Inferior parietal cortex (tissue), 1 donor: ENCODE measurements at regions not wholly inside any gene's neighbourhood (a gene's known extent, or its start where the extent isn't known, plus 50 kb on each side); places are given as distances from the start of the nearest gene placed in this dataset.
"Not testable (repeated sequence)": the region's sequence is repeated elsewhere in the genome, so short reads cannot be mapped to it uniquely, and the experiment has no call there.

Experiments used
- DNase-seq: peaks from one replicate; pipeline ENCODE4 v3.0.0-alpha.2; 2016; ENCODE audit errors: extremely low spot score

DNA sequence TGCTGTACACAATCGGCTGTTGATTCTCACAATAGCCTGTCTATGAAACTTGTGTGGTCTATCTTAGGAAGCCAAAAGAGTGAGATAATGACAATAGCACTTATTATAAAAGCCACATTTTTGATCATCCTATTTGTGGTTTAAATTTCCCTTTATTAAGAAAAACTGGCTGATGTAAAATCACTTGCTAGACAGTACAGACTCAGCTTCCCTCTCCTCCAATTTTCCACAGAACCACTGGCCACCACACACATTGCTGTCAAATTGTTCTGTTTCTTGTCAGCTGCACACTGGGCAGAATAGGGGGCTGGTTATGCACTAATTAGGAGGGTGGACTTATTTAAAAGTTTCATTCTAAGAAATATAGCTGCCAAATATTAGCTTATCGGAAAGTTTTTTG, 425.9 kb downstream of the EPHA3 start:
- no peak for DNase-seq

DNA sequence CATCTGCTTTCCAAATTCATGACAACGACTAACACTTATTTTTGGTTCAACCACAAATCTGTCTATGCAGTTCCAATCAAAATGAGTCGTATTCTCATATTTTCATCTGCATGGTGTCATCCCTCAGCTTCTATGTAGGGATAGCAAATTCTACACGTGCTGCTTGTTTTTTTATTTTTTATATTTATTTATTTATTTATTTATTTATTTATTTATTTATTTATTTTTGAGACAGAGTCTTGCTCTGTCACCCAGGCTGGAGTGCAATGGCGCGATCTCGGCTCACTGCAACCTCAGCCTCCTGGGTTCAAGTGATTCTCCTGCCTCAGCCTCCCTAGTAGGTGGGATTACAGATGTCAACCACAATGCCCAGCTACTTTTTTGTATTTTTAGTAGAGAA, 447.2 kb downstream of the EPHA3 start:
- not testable (repeated sequence) for DNase-seq

DNA sequence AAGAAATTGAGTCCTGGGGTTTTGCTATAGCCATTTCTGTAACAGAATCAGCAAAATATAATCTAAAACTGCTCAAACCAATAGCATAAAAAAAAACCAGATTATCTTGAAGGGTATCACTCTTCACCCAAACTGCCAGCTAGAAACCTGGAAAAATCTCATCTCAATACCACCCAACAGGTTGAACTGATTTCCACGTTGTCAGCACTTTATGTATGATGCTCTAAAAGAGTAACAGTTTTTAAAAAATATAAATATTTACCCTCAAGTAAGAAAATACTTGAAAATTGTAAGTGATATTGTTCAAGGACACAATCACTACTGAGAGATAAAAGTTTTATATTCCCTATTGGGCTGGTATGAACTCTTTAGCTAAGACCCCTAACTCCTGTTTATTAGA, 451.3 kb downstream of the EPHA3 start:
- no peak for DNase-seq

DNA sequence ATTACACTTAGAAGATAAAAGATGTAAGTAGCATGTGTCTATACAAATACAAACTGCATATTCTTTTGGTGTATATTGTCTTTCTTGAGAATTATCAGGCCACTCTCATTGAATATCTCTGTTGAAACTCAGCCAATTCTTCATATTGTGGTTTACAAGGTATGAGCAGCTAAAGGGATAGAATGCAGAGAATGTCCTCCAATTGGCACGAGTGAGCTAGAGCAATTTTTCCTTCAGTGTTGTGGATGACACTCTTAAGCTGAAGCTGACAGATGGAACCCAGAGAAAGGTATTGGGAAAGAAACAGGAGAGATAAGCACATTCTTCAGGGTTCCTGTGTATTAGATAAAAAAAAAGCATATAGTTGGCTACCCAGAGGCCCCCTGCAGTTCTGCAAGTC, 453.1 kb downstream of the EPHA3 start:
- DNase-seq: no peak

DNA sequence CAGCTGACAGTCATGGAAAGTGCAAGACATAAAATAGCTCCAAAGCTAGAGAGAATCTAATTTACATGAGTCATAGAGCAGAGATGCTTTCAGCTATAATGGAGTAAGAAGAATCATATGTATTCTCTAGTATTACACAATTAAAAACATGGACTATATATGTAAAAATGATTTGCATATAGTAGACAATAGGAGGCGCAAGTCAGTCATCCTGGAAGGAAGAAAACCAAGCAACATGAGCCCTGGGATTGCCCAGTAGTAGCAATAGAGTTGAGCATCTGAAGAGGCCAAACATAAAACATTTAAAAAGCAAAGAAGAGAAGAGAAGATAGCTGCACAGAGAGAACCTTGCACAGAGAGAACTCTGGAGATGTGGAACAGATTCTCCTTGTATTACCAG, 455.0 kb downstream of the EPHA3 start:
- DNase-seq: no peak

DNA sequence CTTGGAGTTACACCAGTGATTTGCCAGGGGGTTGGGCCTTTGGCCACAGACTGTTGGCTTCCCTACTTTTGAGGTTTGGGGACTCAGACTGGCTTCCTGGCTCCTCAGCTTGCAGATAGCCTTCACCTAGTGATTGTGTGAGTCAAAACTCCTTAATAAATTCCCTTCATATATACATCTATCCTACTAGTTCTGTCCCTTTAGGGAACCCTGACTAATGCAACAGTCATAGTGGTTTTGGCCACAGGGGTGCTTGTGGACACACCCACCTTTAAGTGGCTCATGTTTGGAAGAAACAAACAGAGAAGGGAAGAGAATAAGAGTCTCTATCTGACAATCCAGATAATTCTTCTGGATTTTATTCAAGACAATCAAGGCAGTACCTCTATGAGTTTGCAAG, 457.7 kb downstream of the EPHA3 start:
- DNase-seq: no peak

DNA sequence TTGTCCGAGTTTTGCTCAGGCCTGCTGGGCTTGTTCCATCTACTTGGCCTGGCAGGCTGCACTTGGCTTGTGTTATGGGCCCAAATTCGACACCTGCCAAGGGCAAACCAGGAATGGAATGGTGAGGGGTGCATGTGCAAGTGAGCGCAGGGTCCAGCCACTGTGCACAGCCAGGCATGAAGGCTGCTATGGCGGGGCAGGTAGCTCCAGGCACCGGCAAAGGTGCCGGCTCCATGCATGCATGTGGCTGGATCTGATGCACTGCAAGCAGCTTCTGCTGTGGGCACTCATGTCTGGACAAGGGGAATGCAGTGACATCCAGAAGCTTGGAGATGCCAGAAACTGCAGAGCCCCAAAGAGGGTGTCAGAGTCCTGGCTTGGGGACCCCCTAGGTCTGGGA, 463.0 kb downstream of the EPHA3 start:
- no peak for DNase-seq

DNA sequence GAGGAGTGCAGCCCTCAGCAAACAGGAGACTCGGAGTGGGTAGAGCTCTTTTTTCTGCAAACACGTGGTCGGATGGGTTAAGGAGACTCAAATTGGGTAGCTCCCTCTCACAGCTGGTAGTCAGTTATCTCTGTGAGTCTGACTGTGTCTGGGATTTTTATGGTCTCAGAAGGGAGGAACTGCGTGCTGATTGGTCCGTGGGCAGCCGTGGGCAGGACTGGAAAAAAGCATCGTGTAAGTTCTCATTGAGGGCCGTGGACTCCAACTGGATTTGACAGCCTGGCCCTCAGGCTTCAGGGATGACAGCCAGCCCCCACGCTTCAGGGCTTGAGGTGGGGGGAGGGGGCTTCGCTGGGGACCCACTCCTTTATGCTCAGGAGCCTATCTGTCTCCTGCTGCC, 463.9 kb downstream of the EPHA3 start:
- no peak for DNase-seq

DNA sequence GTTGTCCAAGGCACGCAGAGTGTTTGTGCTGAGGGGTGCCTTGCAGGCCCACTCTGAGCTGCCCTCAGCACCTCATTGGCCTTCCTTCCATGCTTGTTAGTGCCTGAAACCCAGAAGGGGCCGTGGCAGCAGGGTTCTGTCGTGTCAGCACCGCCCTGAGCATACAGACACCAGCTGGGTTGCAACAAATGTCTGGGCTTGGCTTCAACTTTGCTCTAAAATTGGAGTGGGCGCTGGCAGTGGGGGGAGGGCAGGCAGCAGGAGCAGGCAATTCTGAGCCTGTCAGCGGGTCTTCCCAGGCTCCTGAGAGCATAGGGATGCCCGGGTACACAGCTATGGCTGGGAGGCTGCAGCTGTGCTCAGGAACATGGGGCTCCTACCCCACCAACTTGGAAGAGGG, 464.3 kb downstream of the EPHA3 start:
- DNase-seq: no peak

DNA sequence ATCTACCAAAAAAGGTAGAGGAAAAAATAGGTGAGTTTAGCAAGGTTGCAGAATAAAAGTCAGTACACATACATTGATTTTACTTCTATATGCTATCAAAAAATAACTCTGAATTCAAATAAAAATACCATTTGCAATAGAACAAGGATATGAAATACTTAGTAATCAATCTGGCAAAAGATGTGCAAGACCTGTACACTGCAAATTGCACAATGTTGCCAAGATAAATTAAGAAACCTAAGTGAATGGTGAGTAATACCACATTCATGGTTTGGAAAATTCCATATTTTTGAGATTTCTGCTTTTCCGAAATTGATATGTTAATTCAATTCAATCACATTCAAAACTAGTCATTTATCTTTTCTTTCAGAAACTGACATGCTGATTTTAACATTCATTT, 464.8 kb downstream of the EPHA3 start:
- DNase-seq: no peak

DNA sequence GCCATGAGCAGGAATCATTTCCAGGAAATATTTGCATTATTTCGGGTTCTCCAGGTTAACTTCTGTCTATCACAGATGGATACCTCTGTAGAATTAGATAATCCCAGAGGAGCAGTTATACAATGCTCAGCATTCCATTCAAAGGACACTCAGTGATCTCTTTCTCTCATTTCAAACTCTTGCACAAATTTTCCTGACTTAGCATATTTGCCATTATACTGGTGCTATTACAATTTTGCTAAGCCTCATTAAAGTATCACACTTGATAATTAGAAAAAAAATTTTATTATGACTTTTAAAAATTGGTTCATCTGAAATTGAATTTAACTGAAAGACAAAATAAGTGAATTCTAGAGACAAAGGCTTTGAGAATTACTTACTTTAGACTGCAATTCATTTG, 469.0 kb downstream of the EPHA3 start:
- no peak for DNase-seq

DNA sequence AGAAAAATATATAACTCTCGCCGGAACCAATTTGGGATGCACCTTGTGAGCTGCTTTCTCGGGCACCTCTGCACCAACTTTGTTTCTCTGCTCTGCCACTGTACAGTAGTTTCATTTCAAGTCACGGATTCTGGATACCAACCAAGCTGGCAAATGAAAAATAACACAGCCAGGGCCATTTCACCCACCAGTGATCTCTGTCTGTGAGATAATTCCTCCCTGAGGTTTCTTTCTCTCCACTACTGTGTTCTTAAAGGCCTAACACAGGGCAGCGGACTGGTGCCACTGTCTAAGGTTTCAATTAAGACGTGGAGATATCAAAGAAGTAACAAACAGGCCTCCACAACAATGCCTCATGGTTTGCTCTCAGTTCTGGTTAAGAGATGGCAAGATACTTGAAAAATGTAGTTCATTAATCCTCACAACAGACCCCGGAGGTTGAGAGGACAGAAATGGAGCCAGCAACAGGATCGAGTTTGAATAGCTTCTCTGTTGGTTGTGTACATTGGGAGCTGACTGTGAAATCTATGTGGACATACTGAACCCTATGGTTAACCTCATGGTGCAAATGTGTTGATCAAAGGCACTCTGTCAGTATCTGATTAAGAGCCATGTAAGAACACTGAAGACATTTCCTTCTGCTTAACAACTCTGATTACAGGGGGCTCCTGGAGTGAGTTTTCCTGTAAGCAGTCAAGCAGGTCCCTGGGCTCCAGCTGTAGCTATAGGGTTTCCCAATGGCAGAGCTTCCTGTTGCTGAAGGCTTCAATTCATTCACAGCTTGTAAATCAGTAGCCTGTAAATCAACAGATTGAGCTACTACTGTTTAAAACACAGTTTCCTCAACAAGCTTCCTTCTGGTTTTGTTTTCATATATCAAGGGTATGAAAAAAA, 470.5 kb downstream of the EPHA3 start:
- no peak for DNase-seq

DNA sequence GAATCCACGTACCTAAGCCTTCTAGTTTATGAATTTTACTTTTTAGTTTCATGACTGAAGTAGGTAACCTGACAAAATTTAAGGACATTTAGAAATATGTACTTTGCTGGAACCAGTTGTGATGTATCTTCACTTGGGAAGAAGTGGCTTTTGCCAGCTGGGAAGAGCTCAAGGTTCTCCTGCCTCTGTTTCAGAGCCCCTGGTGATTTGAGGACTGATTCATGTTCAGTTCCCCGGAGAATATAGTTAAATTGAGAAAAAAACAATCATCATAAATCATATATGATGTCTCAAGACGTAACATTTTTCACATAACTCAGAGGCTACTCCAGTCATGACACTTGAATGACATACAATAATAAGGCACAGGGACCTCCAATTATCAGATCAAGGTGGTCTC, 473.4 kb downstream of the EPHA3 start:
- no peak for DNase-seq

DNA sequence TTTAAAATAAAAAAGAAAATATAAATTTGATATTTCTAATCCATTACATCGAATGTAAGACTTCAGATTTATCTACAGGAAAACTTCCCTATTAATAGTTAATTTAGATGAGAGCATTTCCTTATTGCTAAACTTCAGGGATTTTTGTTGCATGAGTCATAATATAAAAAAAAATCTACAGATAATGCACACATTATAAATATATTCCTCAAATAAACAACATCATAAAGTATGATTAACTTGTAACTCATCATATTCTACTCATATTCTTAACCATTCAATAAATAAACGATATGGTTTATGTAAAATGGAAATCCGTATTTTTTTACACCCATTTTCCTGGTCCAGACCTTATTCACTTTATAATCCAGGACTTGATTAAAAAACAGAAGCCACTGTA, 477.0 kb downstream of the EPHA3 start:
- DNase-seq: no peak

DNA sequence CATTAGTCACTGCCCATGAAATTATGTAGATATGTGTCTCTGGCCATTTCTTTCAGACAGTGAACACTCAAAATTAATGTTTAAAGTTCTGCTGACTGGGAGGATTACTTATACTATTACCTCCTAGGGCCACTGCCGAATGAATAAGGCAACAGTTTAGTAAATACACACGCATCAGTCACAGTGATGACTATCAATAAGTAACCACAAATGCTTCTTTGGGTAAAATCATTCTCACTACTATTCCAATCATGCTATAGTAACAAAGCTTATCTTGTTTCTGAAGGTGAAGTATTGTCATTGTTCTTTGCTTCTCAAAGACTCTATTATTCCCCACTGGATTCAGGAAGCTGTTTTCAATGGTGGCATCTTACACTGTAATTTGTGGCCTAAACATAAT, 478.8 kb downstream of the EPHA3 start:
- DNase-seq: peak; percentile 36

DNA sequence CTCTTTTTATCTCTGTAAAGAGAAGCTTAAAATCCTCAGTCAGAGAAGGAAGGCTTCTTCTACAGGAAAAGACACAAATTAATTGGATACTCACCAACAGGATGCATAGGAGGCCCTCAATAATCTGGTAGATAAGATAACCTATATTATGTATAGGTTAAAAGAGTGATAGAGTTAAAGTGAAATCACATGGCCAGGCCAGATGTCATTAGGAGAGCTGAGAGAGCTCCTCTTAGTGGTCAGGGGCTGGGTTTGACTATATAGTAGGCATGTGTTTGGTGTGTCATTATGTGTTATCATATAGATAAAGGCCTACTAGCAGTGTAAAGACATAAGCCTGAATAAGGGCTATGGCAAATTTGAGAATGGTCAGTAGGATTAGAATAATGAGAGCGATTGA, 479.3 kb downstream of the EPHA3 start:
- no peak for DNase-seq

DNA sequence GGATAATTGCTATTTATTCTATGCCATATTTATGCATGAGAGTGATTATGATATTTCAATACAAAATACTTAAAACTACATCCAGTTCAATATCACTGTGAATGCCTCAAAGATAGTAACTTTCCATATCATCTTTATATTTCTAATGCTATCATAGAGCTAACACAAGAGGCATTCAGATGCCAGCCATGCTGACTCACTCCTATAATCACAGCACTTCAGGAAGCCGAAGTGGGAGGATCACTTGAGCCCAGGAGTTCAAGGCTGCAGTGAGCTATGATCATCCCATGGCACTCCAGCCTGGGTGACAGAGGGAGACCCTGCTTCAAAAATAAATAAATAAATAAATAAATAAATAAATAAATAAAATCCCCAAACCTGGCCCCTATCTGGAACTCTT, 498.7 kb downstream of the EPHA3 start:
- no peak for DNase-seq

DNA sequence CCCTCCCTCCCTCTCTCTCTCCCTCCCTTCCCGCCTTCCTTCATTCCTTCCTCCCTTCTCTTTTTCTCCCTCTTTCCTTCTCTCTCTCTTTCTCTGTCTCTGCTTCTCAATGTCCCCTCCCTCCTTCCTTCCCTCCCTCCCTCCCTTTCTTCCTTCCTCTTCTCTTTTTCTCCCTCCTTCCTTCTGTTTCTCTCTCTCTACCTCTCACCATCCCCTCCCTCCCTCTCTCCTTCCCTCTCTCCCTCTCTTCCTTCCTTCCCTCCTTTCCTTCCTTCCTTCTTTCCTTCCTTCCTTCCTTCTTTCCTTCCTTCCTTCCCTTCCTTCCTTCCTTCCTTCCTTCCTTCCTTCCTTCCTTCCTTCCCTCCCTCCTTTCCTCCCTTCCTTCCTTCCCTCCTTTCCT, 504.6 kb downstream of the EPHA3 start:
- no peak for DNase-seq

DNA sequence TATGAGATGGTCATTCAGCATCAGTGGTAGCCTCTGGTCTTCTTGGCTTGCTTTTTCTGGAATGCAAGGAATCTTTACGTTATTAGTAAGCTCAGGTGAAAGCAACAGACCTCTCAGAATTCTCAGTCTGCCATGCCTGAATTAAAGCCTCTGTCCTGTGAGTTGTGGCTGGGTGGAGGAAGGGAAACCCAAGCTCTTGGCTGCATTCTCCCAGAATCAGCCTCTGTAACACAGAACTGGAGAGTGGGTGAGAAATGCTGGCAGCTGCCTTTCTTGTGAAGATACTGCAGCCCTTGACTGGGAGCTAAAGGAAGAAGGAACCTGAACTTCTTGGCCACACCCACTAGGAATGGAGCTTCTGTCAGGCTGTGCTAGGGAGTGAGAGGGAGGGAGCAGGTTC, 505.8 kb downstream of the EPHA3 start:
- no peak for DNase-seq

DNA sequence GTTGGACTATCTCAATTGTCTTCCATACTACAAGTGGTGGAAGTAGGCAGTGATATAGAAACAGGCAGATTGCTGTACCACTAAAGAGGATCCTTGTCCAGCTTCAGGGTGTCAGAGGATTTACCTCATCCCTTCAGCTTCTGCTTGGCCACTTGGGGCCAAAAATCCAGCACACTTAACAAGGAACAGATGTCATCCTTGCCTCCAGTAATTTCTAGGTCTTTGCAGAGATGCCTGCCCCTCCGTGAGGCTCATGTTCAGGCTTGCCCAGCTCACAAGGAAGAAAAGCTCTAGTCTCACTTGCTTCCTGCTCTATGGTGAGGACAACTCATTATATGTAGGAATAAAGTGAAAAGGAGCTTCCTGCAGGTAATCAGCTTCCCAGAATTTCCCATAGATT, 510.3 kb downstream of the EPHA3 start:
- no peak for DNase-seq

DNA sequence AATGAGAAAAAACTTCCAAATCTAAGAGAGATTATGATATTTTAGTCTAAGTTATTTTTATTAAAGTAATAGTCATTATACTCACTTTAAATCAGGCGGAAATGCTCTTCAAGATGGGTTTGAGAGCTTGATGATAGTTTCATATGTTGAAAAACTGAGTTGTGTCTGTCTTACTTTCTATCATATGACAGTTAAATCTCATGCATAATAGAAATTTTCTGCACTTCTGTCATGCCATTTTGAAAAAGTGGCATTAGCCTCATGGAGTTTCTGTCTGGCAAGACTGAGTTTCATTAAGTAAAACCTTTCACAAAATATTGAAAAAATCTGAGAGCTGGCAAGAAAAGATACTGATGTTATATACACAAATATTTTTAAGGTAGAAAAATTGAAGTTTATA, 511.8 kb downstream of the EPHA3 start:
- no peak for DNase-seq

DNA sequence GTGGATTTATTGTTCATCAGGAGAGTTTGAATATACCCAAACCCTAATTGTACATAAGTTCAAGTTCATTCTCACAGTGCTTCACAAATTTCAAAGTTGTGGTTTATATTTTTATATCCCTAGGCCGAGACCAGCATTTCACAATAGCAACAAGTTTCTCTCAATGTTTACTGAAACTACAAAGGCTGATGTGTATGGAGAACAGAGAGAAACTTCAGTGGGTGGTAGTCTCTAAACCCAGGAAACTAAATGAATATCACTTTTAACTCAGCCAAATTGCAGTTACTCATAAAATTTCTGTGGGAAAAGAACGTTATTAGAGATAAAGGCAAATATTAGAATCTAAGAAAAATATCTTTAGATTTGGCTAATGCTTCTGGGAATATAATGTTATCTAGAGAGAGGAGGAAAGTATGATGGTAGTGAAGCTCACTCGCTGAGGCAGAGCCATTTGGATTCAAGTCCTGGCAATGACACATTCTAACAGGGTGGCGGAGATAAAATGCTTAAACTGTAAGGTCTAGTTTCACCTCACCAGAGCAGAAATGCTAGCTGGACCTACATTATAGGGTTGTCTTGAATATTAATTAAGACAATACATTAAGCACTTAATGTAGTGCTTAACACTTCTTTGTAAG, 514.8 kb downstream of the EPHA3 start:
- DNase-seq: no peak

DNA sequence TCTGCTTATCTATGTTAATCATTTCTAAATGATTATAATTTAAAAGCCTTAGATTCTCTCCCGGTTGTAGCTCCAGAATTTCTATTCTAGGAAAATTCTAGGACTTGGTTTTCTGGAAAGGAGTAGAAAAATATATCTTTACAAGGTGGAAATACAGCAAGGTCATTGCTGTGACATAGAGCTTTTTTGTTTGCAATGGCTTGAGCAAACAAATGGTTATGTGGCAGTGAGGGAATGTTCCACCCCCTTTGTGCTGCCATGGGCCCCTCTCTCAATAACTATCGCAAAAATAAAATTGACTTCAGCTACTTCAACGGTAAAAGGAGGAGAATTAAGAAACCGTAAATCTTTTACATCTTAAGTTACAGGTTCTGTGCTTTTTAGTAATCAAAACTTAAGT, 517.1 kb downstream of the EPHA3 start:
- DNase-seq: no peak

DNA sequence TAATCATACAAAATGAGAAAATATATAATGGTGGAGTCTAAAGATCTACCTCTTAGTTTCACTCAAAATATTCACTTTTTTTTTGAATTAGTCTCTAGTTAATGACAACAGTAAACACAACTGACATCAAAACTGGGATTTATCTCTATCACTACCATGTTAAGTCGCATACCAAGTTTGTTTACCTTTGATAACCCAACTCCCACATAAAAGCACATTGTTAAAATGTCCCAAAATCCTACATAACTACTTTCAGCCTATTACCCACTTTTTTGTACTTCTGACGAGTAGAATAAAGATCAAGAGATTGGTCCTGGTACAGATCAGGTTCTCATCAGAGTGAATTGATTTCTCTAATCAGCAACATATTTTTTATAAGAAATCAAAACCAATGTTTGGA, 518.5 kb downstream of the EPHA3 start:
- no peak for DNase-seq
